ENCODE measurements at regions not wholly inside any gene's neighbourhood (a gene's known extent, or its start where the extent isn't known, plus 50 kb on each side); places are given as distances from the start of the nearest gene placed in this dataset.
"Not testable (repeated sequence)": the region's sequence is repeated elsewhere in the genome, so short reads cannot be mapped to it uniquely, and the experiment has no call there.

DNA sequence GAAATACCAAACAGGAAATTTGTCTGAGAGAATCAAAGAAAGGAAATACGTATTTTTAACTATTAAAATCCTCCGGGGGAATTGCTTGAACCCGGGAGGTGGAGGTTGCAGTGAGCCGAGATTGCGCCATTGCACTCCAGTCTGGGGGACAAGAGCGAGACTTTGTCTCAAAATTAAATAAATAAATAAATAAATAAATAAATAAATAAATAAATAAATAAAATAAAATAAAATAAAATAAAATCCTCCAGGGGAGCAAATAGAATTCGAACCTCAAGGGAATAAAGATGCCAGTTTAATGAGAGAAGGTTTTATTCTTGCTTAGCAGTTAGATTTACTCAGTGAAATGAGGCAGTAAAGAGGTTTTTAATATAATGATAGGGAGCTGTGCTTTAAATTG lies 482.4 kb upstream of the CNTN5 start:
- TF ChIP-seq, protein P1, sequence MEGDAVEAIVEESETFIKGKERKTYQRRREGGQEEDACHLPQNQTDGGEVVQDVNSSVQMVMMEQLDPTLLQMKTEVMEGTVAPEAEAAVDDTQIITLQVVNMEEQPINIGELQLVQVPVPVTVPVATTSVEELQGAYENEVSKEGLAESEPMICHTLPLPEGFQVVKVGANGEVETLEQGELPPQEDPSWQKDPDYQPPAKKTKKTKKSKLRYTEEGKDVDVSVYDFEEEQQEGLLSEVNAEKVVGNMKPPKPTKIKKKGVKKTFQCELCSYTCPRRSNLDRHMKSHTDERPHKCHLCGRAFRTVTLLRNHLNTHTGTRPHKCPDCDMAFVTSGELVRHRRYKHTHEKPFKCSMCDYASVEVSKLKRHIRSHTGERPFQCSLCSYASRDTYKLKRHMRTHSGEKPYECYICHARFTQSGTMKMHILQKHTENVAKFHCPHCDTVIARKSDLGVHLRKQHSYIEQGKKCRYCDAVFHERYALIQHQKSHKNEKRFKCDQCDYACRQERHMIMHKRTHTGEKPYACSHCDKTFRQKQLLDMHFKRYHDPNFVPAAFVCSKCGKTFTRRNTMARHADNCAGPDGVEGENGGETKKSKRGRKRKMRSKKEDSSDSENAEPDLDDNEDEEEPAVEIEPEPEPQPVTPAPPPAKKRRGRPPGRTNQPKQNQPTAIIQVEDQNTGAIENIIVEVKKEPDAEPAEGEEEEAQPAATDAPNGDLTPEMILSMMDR (IDR thresholded peaks at IDR 0.05; ENCODE audit: insufficient read depth, low read length, poor library complexity, severe bottlenecking), result not testable (repeated sequence)
- TF ChIP-seq EZH2phosphoT487 (conservative IDR thresholded peaks at IDR 0.05; ENCODE audit: low read length), result not testable (repeated sequence)
